ENCODE measurements at regions not wholly inside any gene's neighbourhood (a gene's known extent, or its start where the extent isn't known, plus 50 kb on each side); places are given as distances from the start of the nearest gene placed in this dataset.

DNA sequence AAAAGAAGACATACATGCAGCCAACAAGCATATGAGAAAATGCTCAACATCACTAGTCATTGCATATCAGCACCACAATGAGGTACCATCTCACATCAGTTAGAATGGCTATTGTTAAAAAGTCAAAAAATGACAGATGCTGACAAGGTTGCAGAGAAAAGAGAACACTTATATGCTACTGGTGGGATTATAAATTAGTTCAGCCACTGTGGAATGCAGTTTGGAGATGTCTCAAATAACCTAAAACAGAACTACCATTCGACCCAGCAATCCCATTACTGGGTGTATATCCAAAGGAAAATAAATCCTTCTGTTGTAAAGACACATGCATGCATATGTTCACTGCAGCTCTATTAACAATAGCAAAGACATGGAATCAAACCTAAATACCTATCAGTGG, 238.4 kb downstream of the KCNC2 start:
- DNase-seq (ENCODE audit: low spot score): no peak
- in situ Hi-C loops (cut with MboI; ENCODE audit: low pct_unique_long_range_greater_than_20kb, low sequenced_read_pairs, unreplicated experiment): no loop called here

DNA sequence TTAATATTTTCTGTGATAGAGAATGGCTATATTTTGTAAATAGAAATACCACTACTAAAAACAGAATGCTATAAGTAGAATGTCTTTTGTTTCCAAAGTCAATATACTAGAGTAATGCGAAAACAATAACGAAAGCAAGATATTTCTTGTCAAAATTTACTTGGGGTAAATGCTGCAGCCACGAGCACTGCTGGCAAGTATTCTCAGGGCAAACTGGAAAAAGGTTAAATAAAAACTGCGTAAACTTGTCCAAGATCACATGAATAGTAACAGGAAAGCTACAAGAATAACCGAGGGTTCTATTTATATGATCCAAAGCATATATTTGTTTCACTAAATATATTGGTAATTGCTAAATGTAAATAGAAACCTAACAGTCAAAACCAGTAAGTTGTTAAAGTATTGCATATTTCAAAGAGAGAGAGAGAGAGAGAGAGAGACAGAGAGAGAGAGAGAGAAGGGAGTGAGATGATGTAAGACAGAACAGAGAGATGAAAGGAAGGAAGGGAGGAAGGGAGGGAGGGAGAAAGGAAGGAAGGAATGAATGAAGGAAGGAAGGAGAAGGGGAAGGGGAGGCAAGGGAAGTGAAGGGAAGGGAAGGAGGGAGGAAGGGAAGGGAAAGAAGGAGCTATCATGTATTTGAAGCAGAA, 231.7 kb downstream of the KCNC2 start:
- no peak for DNase-seq (ENCODE audit: low spot score)
- in situ Hi-C loops (cut with MboI; ENCODE audit: low pct_unique_long_range_greater_than_20kb, low sequenced_read_pairs, unreplicated experiment): no loop called here
- TF ChIP-seq, protein P1, sequence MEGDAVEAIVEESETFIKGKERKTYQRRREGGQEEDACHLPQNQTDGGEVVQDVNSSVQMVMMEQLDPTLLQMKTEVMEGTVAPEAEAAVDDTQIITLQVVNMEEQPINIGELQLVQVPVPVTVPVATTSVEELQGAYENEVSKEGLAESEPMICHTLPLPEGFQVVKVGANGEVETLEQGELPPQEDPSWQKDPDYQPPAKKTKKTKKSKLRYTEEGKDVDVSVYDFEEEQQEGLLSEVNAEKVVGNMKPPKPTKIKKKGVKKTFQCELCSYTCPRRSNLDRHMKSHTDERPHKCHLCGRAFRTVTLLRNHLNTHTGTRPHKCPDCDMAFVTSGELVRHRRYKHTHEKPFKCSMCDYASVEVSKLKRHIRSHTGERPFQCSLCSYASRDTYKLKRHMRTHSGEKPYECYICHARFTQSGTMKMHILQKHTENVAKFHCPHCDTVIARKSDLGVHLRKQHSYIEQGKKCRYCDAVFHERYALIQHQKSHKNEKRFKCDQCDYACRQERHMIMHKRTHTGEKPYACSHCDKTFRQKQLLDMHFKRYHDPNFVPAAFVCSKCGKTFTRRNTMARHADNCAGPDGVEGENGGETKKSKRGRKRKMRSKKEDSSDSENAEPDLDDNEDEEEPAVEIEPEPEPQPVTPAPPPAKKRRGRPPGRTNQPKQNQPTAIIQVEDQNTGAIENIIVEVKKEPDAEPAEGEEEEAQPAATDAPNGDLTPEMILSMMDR (IDR thresholded peaks at IDR 0.05; ENCODE audit: extremely low read depth, insufficient read depth, missing control alignments): no peak

More for the DNA sequence above, 238.4 kb downstream of the KCNC2 start:
- TF ChIP-seq, protein P1 (IDR thresholded peaks at IDR 0.05; ENCODE audit: extremely low read depth, insufficient read depth, missing control alignments): no peak

DNA sequence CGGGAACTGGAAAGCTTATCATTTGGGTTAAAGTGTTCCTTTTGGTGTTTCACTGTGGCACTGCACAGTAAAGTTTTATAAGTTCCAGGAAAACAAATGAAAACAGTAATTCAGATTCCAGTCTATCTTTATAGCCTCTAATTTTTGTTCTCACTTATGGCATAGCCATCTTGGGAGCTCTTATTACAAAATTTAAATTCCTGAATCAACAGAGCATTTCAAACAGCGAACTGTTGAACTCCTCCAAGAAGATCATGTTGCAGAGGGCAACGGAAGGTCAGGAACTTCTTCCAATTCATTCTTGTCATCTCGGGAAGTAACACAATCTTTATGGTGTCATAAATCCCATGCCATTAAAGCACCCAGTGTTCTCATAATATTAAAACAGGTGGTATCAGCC, 229.1 kb downstream of the KCNC2 start:
- in situ Hi-C loops (cut with MboI; ENCODE audit: low pct_unique_long_range_greater_than_20kb, low sequenced_read_pairs, unreplicated experiment): no loop called here
- TF ChIP-seq, protein P1 (IDR thresholded peaks at IDR 0.05; ENCODE audit: extremely low read depth, insufficient read depth, missing control alignments): no peak
- DNase-seq (ENCODE audit: low spot score): no peak

DNA sequence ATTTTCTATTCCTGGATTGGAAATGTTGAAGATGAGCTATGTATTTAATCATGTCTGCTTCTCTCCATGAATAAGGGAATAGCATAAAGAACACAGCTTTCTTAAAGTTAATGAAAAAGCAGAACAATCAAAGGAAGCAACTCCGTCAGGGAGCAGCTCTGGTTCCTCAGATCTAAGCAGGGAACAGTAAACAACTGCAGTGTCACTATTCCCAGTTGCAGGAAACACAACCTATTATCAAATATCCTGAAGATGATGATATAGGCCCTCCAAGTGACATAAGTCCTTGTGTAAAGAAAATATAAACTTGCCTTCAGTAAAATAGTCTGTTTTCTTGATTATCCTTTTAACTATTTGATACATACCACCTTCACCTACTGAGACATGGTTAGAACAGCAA, 228.1 kb downstream of the KCNC2 start:
- DNase-seq (ENCODE audit: low spot score): no peak
- in situ Hi-C loops (cut with MboI; ENCODE audit: low pct_unique_long_range_greater_than_20kb, low sequenced_read_pairs, unreplicated experiment): no loop called here
- TF ChIP-seq, protein P1 (IDR thresholded peaks at IDR 0.05; ENCODE audit: extremely low read depth, insufficient read depth, missing control alignments): no peak

DNA sequence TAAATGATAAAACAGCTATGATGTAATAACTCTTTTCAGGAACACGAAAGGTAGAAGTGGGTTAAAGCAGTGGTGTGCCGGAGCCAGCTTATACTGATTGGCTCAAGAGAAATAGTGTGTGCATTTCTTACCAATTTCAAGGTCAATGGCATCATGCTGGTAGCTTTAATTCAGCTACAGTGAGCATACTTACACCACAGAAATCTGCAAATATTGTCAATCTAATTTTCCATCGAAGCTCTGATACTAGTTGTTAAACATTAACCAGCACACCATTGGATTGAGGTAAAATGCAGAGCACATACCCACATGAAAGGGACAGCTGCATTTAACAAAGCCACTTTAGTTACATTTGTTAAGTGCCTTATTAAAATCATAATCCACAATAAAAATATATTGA, 225.7 kb downstream of the KCNC2 start:
- no peak for DNase-seq (ENCODE audit: low spot score)
- in situ Hi-C loops (cut with MboI; ENCODE audit: low pct_unique_long_range_greater_than_20kb, low sequenced_read_pairs, unreplicated experiment): no loop called here
- TF ChIP-seq, protein P1 (IDR thresholded peaks at IDR 0.05; ENCODE audit: extremely low read depth, insufficient read depth, missing control alignments): no peak

DNA sequence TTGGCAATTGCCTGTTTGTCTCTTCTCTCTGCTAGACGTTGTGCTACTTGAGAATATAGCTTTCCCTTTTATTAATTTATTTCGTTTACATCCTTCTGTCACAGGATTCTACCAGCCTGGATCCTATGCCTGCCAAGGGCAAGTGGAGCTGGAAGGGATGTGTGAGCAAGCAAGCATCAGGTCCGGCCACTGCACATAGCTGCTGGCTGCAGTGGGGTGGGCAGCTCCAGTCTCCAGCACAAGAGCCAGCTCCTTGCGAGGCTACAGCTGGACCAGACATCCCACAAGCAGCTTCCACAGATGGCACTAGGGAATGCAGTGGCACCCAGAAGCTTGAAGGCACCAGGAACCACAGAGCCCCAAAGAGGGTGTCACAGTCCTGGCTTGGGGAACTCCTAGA, 225.0 kb downstream of the KCNC2 start:
- DNase-seq (ENCODE audit: low spot score): no peak
- TF ChIP-seq, protein P1 (IDR thresholded peaks at IDR 0.05; ENCODE audit: extremely low read depth, insufficient read depth, missing control alignments): no peak
- in situ Hi-C loops (cut with MboI; ENCODE audit: low pct_unique_long_range_greater_than_20kb, low sequenced_read_pairs, unreplicated experiment): no loop called here

All from GM13977 (cell line).